HG03442 (cell line): ENCODE measurements at regions not wholly inside any gene's neighbourhood (a gene's known extent, or its start where the extent isn't known, plus 50 kb on each side); places are given as distances from the start of the nearest gene placed in this dataset.

Source experiments
- ATAC-seq: cut with Tn5 transposase; IDR thresholded peaks from one replicate; pipeline ENCODE4 v1.9.1; 2021; ENCODE audit warnings: mild to moderate bottlenecking, moderate library complexity; ENCODE audit not compliant: unreplicated experiment

- no peak for ATAC-seq
Observed at GRCh38 chr6:140070846-140071473, 696.5 kb upstream of the CITED2 start.

- ATAC-seq: no peak
Observed at GRCh38 chr6:140069576-140069975, 695.1 kb upstream of the CITED2 start.

- ATAC-seq: no peak
Observed at GRCh38 chr6:140068801-140069200, 694.4 kb upstream of the CITED2 start.

- no peak for ATAC-seq
Observed at GRCh38 chr6:140064366-140064765, 689.9 kb upstream of the CITED2 start.

- no peak for ATAC-seq
Observed at GRCh38 chr6:140063021-140063399, 688.6 kb upstream of the CITED2 start.

- no peak for ATAC-seq
Observed at GRCh38 chr6:140062043-140063020, 687.9 kb upstream of the CITED2 start.

GRCh38 chr6:140061110-140062042 lies 686.9 kb upstream of the CITED2 start:
- no peak for ATAC-seq

- no peak for ATAC-seq
Observed at GRCh38 chr6:140059947-140060346, 685.5 kb upstream of the CITED2 start.

- no peak for ATAC-seq
Observed at GRCh38 chr6:140058863-140059262, 684.4 kb upstream of the CITED2 start.

GRCh38 chr6:140052736-140053729 lies 678.6 kb upstream of the CITED2 start:
- no peak for ATAC-seq

- ATAC-seq: no peak
Observed at GRCh38 chr6:140051521-140052512, 677.4 kb upstream of the CITED2 start.

GRCh38 chr6:140050101-140050995 lies 675.9 kb upstream of the CITED2 start:
- no peak for ATAC-seq

- ATAC-seq: no peak
Observed at GRCh38 chr6:140049251-140049650, 674.8 kb upstream of the CITED2 start.

- ATAC-seq: no peak
Observed at GRCh38 chr6:140048202-140048790, 673.8 kb upstream of the CITED2 start.

- ATAC-seq: no peak
Observed at GRCh38 chr6:140047321-140047720, 672.9 kb upstream of the CITED2 start.

- no peak for ATAC-seq
Observed at GRCh38 chr6:140046016-140046632, 671.7 kb upstream of the CITED2 start.

GRCh38 chr6:140045116-140045515 lies 670.7 kb upstream of the CITED2 start:
- ATAC-seq: no peak
